Mucosa of gallbladder (tissue), 1 donor: ENCODE measurements at regions not wholly inside any gene's neighbourhood (a gene's known extent, or its start where the extent isn't known, plus 50 kb on each side); places are given as distances from the start of the nearest gene placed in this dataset.
"Not testable (repeated sequence)": the region's sequence is repeated elsewhere in the genome, so short reads cannot be mapped to it uniquely, and the experiment has no call there.

Experiments used
- DNase-seq: peaks from one replicate; pipeline ENCODE4 v3.0.0-alpha.2; 2020; ENCODE audit warnings: low spot score
- donor health status: DM: no; HTN: no; CAD: no.

DNA sequence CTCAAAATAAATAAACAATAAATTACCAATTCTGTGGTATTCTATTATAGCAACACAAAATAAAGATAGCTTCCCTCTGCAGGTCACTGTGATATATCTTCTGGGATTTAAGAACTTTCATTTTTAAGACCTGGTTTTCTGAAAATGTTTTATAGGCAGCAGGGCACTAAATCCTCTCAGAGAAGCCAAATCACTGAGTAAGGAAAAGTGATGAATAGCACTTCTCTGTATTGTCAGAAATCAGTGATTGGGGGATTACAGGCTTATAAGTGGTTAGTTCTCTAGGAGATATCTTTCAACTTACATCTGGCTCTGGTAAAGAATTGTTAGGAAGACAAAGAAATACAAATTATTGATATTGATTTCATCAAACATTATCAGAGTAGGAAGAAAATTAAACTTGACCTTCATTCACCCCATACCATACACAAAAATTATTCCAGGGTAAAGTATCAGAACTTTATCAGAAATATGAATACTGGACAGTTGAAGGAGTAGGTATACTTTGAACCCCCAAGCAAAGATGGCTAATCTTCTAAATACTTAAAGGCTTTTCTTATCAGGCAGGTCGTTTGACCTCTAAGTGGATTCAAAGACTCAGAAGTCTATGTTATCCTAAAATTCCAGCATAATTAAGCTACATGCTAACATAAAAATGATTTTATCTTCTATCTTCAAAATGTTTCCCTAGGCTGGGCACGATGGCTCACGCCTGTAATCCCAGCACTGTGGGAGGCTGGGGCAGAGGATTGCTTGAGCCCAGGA, 81.6 kb upstream of the USP9X start:
- DNase-seq = no peak

DNA sequence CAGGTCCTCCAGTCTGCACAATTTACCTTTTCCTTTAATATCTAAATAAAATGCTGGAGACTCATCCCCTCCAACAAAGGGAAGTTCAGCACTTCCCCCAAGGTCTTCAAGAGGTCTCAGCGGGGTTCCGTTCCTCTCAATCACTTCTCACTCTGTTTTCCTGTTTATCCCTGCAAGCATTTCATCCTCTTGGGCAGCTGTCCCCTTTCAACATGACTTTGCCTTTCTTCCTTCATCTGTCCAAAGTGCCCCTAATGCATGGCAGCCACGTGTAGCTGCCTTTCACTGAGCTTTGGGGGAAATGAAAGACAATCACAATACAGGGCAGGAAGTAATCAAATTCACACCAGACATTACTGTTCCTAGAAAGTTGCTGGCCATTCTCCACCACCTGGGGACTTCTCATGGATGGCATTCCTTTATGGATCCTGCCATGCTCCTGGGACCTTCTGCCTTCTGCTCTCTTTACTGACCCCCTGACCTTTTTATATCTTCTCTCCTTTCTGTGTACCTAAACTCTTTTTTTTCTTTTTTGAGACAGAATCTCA, 79.7 kb upstream of the USP9X start:
- no peak for DNase-seq

DNA sequence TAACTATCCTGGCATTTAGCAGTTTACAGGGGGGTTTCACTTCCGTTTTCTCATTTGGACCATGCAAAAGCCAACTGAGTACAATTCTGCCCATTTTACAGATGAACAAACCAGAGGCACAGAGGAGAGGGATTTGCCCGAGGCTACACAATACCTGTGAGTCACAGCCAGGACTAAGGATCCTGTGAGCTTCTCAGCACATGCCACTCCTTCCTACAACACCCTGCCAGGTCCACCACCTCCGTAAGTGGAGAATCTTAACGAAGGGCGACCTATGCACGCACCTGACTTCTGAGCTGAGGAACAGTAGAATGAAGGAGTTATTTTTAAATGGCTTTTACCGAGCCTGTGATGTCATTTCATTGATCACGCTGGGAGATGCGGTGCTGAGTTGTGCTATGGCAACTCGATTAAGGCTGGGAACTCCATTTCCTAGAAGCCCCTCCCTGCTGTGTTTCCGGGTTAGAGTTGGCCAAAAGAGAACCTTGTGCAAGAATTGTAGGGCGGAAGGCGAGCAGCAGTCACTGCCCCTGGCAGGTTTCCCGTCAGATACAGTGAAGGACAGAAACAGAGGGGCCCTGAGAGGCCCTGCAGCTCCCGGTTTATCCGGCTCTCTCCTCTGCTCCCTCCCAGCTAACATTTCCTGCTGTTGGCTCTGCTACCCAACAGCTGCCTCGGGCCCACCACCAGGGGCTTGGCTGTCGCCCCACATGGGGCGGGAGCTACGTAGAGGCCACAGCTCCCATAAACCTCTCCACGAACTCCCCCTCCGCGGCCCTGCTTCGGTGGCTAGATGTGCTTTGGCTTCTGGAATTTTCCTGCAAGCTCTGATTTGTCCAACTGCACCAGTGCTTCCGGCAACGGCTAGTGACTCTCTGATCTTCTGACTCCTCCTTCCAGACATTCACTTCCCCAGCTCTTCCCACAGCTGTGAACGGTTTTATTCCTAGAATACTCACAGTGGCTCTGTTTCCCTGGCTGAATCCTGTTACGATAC, 75.1 kb upstream of the USP9X start:
- DNase-seq = peak; percentile 87

DNA sequence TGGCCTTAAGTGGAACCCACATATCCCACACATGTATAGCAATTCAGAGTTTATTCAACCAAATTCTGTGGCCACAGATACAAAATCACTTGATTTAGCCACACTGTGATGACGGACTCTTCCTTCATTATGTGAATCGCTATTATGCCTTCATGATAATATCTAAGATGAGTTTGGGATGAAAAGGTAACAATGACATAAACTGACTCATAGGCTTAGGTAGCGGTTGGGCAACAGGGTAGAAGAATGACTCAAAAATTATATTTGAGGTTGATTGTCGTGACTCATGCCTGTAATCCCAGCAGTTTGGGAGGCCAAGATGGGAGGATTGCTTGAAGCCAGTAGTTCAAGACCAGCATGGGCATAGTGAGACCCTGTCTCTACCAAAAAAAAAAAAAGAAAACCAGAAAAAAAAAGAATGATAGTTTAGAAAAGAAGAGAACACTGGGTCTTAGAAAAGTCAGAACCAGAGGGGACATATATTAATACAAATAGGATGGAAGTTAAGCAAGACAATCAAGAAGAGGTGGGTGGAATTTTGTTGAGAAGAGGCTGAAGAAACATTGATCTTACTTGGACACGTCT, 70.4 kb upstream of the USP9X start:
- DNase-seq = no peak

DNA sequence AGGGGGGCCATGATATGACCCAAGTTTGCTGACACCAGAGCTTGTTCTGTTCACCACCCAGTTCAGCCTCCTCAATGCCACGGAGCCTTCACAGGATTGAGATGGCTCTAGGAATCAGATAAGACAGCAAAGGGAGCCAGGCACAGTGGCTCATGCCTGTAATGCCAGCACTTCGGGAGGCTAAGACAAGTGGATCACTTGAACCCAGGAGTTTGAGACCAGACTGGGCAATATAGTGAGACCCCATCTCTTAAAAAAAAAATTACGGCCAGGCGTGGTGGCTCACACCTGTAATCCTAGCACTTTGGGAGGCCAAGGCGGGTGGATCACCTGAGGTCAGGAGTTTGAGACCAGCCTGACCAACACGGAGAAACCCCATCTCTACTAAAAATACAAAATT, 67.5 kb upstream of the USP9X start:
- DNase-seq = not testable (repeated sequence)

DNA sequence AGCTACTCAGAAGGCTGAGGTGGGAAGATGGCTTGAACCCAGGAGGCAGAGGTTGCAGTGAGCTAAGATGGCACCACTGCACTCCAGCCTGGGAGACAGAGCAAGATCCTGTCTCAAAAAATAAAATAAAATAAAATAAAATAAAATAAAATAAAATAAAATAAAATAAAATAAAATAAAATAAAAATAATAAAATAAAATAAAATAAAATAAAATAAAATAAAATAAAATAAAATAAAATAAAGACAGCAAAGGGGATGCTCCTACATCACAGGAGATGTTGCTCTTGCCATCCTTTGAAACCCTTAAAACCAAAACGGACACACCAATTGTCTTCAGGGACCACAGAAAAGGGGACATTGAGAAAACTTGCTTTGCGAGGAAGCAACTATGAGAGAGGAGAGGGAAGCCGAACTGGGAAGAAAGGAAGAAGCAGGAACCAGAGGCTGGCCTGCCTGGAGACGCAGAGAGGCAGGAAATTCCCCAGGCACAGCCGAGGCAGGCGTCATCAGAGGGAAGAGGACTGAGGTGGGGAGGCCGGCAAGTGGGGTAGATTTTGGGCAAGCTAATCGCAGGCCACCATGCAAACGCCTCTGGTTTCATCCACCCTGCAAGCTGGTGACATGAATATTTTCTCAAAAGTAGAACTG, 66.7 kb upstream of the USP9X start:
- not testable (repeated sequence) for DNase-seq

DNA sequence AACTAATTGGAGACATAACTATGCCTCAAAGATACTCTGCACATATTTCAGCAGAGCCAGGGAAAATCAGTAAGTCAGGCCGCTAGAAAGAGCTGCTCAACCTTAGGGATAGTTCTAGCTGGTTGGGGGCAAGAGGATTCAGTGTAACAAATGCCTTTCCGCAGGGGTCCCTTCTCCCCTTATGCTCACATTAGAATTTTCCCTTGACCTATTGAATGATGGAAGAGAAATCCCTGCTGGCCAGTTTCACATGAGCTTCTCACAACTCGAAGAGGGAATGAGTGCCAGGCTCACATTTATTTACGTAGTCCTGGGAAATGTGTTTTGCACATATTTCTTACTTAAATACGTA, 66.2 kb upstream of the USP9X start:
- DNase-seq = no peak

DNA sequence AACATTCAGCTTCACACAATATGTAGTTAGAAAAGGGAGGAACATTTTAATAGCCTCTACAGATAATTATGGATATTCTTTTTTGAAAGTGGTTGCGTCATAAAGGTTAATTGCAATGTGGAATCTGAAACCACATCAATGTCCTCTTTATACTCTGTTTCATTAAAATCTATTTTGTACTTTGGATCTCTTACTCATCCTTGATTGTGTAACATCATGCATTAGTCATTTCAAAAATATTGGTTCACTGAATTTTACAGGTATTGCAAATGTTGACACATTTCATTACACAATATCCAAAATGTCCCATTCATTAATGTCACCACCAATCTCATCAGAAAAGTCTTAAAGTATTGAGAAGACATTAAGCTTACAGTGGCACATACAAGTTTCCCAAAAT, 62.7 kb upstream of the USP9X start:
- DNase-seq = no peak

DNA sequence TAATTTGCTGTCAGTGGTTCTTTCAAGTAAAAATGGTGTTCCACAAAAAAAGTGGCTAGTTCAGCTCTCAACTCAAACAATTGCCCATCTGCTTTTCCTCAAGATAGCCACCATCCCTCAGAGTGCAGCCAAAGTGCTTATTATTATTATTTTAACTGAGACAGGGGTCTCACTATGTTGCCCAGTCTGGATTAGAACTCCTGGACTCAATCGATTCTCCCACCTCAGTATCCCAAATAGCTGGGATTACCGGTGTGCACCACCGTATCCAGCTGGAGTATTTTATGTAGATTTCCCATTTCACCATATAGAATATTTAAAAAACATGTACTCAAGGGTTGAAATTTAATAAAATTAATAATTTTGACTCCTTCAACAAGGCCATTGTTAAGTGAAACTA, 62.1 kb upstream of the USP9X start:
- DNase-seq = no peak

DNA sequence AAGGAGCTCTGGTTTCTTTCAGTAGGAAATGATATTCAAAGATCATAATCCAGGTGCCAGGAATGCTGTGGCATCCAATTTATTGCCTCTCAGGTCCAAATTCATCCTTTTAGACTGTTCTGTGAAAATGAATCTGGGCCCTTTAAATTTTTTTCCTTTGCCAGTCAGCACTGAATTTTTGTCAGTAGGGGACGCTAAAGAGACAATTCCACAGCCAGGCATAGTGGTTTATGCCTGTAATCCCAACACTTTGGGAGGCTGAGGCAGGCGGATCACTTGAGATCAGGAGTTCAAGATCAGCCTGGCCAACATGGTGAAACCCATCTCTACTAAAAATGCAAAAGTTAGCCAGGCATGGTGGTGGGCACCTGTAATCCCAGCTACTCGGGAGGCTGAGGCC, 60.9 kb upstream of the USP9X start:
- DNase-seq = not testable (repeated sequence)

DNA sequence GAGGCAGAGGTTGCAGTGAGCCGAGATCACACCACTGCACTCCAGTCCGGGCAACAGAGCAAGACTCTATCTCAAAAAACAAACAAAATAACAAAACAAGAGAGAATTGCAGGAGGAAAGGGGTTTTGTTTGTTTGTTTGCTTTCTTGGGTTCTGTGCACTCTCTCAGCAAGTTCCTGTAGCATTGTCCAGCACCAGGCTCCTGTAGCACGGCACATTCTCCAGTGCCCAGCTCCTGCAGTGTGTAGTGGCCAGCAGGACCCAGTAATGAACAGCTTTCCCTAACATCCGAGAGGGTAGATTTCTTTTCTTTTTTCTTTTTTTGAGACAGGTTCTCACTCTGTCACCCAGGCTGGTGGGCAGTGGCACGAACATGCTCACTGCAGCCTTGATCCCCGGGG, 60.5 kb upstream of the USP9X start:
- no peak for DNase-seq

DNA sequence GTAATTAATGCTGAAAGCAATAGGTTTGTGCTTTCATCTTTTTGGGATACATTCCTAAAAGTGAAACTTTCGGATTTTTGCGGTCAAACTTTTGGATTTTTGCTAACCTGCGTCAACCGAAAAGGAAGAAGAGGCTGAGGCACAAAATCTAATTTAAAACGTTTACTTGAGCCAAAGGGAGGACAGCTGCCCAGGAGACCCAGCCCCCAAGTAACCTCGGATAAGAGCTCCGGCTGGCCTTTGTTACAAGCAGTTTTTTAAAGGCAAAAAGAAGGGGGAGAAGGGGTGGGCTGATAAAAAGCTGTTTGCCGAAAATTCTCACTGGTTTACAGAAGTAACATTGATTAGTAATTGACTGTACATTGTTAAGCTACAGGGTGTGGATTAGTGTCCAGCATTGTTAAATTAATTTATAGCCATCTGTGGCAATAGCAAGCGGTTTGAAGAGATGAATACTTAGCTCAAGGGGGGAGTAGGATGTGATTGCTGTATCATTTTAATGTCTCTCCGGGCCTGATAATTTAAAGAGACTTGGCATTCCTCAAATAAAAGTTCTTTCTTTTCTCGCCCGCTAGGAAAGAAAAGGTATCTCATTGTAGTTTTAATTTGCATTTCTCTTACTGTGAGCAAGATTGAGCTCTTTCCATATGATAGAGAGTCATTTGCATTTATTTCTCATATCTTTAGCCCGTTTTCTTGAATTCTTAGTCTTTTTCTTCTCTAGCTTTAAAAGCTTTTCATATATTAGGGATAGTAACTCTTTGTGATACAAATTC, 59.1 kb upstream of the USP9X start:
- no peak for DNase-seq

DNA sequence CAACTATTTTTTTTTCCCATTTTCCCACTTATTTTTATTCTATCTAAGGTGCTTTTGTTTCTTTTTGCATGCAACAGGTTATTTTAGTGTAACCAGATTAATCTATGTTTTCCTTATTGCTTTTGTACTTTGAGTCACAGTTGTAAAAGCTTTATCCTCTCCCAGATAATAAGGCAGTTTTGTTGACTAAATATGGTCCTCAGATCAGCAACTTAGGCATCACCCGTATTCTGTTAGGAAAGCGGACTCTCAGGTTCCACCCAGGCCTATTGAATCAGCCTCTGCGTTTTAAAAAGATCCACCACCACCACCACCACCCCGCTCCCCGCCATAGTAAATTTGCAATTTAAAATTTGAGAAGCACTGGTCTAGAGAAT, 58.6 kb upstream of the USP9X start:
- DNase-seq = no peak

DNA sequence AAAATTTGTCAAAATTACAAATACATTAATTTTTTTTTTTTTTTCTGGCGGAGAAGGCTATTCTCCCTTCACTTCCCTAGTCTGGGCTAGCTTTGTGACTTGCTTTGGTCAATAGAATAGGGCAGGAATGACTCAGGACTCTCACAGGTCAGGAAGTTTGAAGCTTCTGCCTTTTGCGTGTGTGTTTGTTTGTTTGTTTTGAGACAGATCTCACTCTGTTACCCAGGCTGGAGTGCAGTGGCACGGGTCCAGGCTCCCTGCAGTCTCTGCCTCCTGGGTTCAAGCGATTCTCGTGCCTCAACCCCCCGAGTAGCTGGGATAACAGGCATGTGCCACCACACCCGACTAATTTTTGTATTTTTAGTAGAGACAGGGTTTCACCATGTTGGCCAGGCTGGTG, 55.9 kb upstream of the USP9X start:
- DNase-seq = no peak

DNA sequence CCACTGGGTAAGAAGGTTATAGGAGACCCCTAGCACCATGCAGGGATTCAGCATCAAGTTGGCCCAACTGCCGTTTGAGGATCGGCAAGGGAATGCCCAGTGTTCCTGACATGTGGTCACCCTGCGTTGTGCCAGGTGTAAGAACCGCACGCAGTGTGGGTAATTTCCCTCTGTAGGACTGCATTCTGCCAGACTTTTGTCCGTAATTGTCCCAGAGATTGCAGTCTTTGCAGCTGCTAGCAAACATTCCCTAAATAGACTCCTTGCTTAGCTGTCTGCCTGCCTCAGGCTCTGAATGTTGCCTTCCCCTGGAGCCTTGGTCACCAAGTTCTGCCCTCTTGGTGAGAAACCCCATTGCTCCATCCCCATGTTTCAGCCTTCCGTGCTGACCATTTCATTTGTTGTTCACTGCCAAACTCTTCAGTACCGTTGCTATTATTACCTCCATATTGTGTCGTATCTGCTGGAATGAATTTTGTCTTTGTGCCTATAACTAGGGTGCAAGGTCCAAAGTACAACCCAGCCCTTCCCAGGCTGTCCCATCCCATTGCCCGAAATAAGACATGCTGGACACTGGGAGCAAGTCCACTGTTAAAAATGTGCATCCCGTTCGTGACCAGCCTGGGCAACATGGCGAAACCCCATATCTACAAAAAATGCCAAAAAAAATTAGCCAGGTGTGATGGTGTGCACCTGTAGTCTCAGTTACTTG, 53.8 kb upstream of the USP9X start:
- no peak for DNase-seq

DNA sequence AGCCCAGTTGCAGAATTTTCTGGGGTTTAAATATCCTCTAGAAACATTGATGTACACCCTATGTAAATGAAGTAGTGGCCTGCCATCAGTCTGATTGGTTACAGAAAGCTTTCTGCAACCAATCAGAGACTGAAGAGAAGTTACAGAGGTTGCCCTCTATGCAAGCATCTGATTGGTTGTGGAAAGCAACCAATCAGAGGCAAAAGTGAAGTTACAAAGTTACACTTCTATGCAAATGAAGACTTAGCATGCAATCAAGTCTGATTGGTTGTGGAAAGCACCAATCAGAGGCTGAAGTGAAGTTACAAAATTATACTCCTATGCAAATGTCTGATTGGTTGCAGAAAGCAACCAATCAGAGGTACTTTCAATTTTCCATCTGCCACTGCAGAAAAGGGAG, 51.9 kb upstream of the USP9X start:
- DNase-seq = no peak

DNA sequence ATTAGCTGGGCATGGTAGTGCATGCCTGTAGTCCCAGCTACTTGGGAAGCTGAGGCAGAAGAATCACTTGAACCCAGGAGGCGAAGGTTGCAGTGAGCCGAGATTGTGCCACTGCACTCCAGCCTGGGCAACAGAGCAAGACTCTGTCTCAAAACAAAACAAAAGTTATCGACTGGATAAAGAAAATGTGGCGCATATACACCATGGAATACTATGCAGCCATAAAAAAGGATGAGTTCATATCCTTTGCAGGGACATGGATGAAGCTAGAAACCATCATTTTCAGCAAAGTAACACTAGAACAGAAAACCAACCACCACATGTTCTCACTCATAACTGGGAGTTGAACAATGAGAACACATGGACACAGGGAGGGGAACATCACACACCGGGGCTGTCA, 50.3 kb upstream of the USP9X start:
- not testable (repeated sequence) for DNase-seq
